GM12875 (cell line): ENCODE measurements at regions not wholly inside any gene's neighbourhood (a gene's known extent, or its start where the extent isn't known, plus 50 kb on each side); places are given as distances from the start of the nearest gene placed in this dataset.
A peak's percentile ranks its signal among the peaks of the same experiment; 100 is the strongest.

Source experiments
- H3K4me3 ChIP-seq: one replicate; pipeline ENCODE4 v1.5.1; 2011; ENCODE audit warnings: low read depth, low read length, control low read depth
- TF ChIP-seq, protein P1 (sequence below): IDR thresholded peaks from 2 replicates; pipeline ENCODE4 v1.5.1; 2011; ENCODE audit warnings: low read depth, mild to moderate bottlenecking, control low read depth, inconsistent platforms, low read length, moderate library complexity, borderline replicate concordance; ENCODE audit not compliant: insufficient read depth

DNA sequence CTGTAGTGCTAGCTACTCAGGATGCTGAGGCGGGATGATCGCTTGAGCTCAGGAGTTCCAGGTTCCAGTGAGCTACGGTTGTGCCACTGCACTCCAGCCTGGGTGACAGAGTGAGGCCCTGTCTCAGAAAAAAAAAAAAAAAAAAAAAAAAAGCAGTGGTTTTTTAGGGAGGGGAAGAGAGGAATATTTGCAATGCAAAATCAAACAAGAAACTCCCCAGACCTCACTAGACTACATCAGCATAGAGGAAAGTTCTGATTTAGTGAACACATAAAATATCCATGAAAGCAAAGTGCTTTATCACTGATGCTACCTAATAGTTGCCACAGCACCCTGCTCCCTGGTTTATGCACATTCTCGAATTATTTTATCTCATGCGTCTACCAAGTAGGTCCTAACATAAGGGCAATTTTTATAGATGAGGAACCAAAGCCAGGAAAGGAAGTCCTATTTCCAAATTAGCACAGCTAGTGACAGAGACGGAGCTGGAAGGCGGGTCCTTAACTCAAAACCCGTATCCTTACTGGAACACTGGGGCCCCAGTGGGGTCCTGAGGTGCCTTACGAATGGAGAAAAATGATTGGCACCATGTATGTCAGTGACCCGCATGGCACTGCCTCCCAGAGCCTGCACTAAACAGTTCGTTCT is 50.7 kb upstream of the GPR157 start:
- TF ChIP-seq, protein P1, sequence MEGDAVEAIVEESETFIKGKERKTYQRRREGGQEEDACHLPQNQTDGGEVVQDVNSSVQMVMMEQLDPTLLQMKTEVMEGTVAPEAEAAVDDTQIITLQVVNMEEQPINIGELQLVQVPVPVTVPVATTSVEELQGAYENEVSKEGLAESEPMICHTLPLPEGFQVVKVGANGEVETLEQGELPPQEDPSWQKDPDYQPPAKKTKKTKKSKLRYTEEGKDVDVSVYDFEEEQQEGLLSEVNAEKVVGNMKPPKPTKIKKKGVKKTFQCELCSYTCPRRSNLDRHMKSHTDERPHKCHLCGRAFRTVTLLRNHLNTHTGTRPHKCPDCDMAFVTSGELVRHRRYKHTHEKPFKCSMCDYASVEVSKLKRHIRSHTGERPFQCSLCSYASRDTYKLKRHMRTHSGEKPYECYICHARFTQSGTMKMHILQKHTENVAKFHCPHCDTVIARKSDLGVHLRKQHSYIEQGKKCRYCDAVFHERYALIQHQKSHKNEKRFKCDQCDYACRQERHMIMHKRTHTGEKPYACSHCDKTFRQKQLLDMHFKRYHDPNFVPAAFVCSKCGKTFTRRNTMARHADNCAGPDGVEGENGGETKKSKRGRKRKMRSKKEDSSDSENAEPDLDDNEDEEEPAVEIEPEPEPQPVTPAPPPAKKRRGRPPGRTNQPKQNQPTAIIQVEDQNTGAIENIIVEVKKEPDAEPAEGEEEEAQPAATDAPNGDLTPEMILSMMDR = no peak
- no peak overlapping the region for H3K4me3 ChIP-seq

DNA sequence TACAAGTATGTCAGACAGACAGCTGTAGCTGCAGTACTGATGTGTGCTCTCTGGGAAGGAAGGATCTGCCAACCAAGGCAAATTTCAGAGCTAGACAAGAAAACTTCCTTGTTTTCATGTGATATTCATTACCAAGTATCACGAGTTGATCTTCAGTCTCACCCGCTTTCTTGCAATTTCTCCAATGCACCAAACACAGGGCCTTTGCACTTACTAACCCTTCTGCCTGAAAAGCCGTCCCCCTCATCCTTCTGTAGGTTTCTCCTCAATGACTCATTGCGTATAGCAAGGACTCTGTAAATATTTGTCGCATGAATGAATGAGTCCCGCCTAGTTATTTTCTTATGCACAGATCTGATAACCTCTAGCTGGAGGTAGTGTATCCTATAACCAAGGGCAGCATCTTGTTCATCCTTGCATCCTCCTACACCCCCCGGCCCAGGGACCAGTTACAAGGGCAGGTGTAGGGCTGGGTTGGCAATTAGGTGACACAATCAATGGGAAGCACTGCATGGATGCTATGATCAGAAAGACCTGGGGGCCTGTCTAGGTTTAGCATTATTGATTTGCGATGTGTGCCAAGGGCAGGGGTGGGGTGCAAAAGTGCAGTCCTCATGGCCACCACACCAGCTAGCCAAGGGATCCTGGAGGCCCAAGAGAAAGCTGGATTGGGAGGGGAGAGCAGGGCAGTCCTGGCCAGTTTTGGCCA is 51.4 kb upstream of the GPR157 start:
- TF ChIP-seq, protein P1 = no peak
- H3K4me3 ChIP-seq = peak overlapping the region; percentile 66

DNA sequence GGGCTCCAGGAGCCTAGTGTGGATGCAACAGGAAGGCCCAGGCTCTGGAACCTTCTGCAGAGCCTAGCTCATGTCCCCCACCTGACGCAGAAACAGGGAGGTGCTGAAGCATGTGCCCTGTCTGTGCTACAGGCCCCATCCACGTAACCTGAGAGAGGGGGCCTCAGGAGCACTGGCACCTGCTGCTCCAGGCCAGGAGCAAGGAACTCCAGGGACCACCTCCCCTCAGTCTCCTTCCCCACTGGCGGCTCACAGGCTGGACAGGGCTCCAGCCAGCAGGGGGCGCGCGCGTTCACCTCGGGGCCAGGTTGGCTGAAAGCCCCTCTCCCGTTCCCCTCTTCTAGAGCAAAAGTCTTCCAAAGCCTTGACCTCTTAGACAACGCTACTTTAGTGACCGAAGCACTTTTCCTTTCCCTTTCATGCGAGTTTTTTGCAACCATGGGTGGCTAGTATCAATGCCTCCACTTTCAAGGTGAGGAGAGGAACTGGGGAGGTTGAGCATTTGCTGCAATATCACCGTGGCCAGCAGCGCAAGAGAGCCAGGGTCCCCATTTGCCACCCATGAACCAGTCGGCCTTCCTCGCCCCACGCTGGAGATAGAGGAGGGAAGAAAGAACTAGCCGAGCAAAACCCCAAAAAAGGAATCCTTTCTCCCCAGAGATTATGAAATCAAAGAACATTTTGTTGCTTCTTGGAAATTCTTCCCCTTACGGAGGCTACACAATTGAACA is 52.4 kb upstream of the GPR157 start:
- peak overlapping the region; percentile 66 for H3K4me3 ChIP-seq
- TF ChIP-seq, protein P1 = peak; percentile 99

DNA sequence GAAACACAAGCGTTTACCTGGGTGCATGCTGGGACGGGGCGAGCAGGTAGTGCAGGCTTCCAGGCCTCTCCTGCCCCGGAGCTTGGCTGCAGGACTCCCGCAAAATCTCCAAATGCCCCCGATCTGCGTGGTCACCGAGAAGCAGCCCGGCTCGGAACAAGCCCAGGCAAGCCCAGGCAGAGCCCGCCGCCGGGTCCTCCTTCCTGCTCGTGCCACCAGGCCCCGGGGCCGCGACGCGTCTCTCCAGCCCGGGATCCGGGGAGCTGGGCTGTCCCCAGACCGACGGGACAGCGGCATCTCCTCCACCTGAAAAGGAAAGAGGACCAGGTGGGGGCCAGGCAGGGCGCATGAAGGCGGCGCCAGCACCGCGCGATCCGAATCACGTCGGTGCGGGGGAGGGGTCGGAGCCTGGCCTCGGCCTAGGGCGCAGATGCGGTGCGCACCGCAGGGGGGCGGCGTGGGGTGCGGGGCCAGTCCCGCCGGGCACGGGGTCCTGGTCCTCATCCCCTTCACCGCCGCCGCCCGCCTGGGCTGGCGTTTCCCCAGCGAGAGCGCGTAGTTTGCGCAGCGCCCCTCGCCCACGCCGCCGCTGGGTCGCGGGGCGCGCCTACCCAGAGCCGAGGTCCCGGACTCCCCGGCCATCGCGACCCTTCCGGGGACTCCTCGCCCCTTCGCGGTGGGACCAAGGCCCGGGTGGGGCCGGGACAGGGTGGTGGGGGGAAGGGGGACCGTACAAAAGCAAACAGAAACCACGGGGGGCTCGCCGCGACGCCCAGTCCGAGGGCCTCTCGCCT is 52.4 kb upstream of the H6PD start:
- TF ChIP-seq, protein P1 = peak; percentile 57
- peak overlapping the region; percentile 66 for H3K4me3 ChIP-seq

DNA sequence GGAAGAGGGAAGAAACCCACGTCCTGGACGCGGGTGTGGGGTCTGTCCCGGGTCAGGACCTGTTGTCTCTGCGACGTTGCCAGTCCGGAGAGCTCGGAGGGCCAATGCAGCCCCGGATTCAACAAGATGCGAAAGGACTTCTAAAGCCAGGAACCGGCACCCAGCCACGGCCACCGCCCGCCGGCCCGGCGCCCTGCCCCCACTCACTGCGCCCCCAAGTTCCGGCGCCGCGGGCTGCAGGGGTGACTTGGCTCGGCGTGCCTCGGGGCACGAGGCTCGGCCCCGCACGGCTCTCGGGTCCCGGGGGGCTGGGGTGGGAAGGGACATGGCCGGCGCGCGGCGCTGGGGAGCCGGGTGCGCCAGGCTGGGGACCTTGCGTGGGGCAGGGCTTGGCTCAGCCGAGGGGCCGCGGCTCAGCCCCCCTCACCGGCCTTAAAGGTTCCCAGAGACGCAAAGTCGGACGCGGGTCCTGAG is 51.8 kb upstream of the H6PD start:
- peak overlapping the region; percentile 66 for H3K4me3 ChIP-seq
- TF ChIP-seq, protein P1 = no peak

DNA sequence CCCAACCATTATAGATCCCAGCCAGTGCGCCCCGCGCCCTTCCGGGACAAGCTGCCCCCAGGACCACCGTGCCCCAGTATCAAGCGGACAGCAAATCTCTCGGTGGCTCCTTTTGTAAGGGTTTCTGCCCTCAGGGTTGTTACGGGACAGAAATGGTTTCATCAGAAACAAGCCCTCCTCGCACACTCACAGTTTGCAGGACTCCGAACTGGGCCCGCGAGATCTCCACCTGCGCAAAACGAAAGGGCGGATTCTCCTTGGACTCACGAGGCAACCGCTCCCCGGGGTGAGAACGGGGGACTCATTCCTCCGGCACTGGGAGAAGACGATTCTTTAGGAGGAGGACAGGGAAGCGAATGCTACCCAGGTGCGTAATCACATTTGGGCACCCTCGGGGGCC is 51.1 kb upstream of the H6PD start:
- H3K4me3 ChIP-seq = peak overlapping the region; percentile 66
- TF ChIP-seq, protein P1 = no peak
